GM18499 (cell line): ENCODE measurements at regions not wholly inside any gene's neighbourhood (a gene's known extent, or its start where the extent isn't known, plus 50 kb on each side); places are given as distances from the start of the nearest gene placed in this dataset.
"Not testable (repeated sequence)": the region's sequence is repeated elsewhere in the genome, so short reads cannot be mapped to it uniquely, and the experiment has no call there.

Source experiments
- ATAC-seq: cut with Tn5 transposase; IDR thresholded peaks from one replicate; pipeline ENCODE4 v1.9.1; 2021; ENCODE audit warnings: moderate number of reproducible peaks; ENCODE audit not compliant: insufficient read depth, unreplicated experiment

DNA sequence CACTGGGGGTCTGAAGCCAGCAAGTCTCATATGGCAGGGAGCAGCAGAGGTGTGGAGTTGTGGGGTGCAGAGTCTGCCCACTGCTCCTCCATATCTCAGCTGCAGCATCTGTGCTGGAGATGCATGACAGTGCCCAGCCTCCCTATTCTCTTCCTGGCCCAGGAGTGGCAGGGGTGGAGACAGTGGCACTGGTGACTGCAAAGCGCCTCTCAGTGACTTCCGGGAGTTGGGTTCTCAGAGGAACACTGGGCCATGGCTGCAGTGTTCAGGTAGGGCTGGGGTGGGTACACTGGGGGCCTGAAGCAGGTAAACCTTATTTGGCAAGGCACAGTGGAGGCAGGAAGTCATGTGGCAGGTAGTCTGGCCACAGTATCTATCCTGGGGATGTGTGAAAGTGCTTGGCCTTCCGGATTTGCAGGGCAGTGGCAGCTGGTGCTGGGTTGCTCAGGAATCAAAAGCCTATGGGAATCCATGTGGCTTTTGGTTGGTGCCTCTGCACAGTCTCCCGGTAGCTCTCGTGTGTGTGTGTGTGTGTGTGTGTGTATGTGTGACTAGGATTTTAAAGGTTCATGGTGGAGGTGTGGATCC, 60.3 kb upstream of the THUMPD2 start:
- no peak for ATAC-seq

GRCh38 chr2:39838589-39838988, 59.5 kb upstream of the THUMPD2 start:
- no peak for ATAC-seq

GRCh38 chr2:39837856-39838453, 58.9 kb upstream of the THUMPD2 start:
- peak; percentile 95 for ATAC-seq

GRCh38 chr2:39836638-39837037, 57.6 kb upstream of the THUMPD2 start:
- ATAC-seq: no peak

GRCh38 chr2:39834426-39834825, 55.4 kb upstream of the THUMPD2 start:
- no peak for ATAC-seq

- ATAC-seq: not testable (repeated sequence)
These were observed 51.6 kb upstream of the THUMPD2 start for GRCh38 chr2:39830610-39831009.
